NCI-H1092 treated with DMSO at 0.1 percent for 48 hours (cell line): ENCODE measurements at regions not wholly inside any gene's neighbourhood (a gene's known extent, or its start where the extent isn't known, plus 50 kb on each side); places are given as distances from the start of the nearest gene placed in this dataset.
"Not testable (repeated sequence)": the region's sequence is repeated elsewhere in the genome, so short reads cannot be mapped to it uniquely, and the experiment has no call there.

Experiments
- DNase-seq: peaks from one replicate; lab custom pipeline; 2025; lab: John Stamatoyannopoulos, UW

GRCh38 chr6:62819640-62820039 lies 391.6 kb upstream of the FKBP1C start:
- no peak for DNase-seq

- DNase-seq, result peak; percentile 0
These were observed 402.5 kb upstream of the FKBP1C start for GRCh38 chr6:62808565-62809293.

DNA sequence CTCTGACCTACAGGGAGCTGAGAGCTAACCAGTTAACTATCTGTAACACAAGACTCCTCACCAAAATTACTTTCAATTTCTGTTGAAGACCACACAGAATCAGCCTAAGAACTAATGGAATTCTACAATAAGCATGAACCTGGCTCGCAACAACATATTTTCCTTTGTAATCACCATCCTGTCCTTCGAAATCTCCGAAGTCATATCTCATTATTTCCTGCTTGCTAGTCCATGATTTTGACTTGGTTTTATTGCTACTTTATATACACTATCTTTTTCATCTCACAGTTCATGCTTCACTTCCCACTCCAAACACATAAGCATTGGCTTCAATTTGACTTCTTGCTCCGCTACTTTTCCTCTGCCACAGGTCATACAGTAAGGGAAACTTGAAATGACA lies 405.8 kb upstream of the FKBP1C start:
- no peak for DNase-seq

DNA sequence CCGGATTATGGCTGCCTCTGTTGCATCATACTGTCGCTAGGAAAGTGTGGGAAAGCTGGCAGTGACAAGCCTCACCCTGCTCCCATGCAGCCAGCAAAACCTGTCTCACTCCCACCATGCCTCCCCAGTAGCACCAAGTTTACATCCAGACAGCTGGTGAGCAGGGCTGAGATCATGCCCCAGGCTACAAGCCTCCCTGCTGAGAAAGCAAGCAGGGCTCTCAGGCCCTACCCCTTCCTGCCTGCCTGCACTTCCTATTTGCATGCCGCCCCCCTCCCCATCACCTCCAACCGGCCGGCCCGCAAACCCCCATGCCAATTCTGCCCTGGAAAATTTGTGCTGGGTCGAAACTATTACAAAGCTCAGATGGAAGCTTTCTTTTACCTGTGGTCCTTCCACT lies 408.2 kb upstream of the FKBP1C start:
- DNase-seq, result no peak

- DNase-seq, result no peak
These were observed 414.1 kb upstream of the FKBP1C start for GRCh38 chr6:62797190-62797589.

DNA sequence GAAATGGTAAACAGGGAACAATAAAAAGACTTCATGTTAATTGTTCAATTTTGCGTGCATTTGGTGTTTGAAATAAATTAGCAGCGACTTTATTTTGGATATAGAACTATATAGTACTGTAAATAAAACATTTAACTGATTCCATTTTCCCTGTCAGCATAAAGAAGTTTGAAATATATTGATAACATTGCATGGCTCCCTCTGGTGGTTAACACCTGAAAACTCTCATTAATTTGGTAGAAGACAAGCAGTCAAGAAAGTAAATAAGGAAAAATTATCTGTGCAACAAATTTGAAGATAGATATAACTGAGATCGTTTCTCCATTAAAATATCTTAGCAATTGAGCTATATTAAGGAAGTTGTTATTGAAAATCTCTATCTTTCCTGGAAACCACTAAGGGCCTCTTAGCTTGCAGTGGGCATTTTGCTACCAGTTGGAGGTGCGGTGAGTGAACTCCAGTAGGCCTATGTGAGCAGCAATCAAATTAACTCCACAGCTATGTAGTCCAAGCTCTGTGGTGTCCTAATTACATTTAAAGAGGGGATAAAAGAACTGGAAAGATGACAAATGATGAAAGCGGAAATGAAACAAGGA lies 435.7 kb upstream of the FKBP1C start:
- DNase-seq, result no peak

- not testable (repeated sequence) for DNase-seq
These were observed 445.1 kb upstream of the FKBP1C start for GRCh38 chr6:62766174-62766573.

- no peak for DNase-seq
These were observed 446.4 kb upstream of the FKBP1C start for GRCh38 chr6:62764841-62765240.

- no peak for DNase-seq
These were observed 447.9 kb upstream of the FKBP1C start for GRCh38 chr6:62763125-62763912.

- no peak for DNase-seq
These were observed 460.9 kb upstream of the KHDRBS2 start for GRCh38 chr6:62746968-62747367.

- DNase-seq, result no peak
These were observed 460.1 kb upstream of the KHDRBS2 start for GRCh38 chr6:62746161-62746560.

- DNase-seq, result no peak
These were observed 454.6 kb upstream of the KHDRBS2 start for GRCh38 chr6:62740596-62740995.

DNA sequence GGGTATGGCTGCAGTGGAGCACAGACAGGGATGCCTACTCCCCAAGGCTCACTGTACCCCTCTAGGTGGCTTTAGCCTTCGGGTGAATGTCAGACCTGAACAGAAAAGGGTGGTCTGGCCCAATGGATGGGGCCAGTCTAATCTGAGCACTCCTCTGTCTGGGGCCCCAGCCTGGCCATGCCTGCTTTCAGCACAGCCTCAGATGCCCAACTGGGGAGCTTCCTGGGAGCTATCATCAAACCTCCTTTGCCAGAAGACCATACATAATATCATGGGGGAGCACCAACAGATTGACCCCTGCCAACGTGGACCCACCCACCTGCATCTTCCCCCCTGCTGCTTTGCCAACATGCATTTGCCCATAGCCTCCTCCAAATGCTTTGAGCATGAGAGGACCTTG lies 454.1 kb upstream of the KHDRBS2 start:
- no peak for DNase-seq

GRCh38 chr6:62737792-62738191 lies 451.8 kb upstream of the KHDRBS2 start:
- no peak for DNase-seq

GRCh38 chr6:62721408-62721807 lies 435.4 kb upstream of the KHDRBS2 start:
- DNase-seq, result no peak

- DNase-seq, result no peak
These were observed 430.7 kb upstream of the KHDRBS2 start for GRCh38 chr6:62716719-62717118.

DNA sequence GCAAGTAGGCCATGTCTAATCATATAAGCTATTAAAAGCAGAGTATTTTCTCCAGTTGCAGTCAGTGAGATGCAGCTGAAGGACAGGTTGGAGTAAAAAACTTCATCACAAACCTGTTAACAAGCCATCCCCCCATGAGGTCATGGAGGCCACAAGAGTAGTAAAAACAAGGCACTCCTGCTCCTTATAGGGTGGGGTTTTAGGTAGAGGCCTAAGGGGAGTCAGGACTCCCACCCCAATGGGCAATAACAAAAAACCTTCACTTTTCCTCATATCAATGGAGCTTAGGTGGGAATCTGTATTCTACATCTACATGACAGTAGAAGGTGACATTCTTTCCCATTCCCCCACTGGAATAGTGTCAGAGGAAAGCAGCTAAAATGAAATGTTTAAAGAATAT lies 428.1 kb upstream of the KHDRBS2 start:
- DNase-seq, result no peak

DNA sequence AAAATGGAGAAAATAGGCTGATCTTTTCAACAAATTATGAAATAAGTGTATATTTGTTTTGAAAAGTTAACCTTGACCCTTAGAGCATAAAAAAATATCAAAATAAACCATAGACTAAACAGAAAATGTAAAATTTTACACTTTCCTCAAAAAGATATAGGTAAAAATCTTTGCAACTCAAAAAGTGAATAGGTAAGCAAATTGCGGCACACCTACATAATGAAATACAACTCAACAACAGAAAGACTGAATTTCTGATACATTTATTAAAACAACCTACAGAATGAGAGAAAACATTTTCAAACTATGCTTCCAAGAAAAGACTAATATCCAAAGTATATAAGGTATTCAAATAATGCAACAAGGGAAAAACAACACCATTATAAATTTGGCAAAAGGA lies 425.7 kb upstream of the KHDRBS2 start:
- no peak for DNase-seq

DNA sequence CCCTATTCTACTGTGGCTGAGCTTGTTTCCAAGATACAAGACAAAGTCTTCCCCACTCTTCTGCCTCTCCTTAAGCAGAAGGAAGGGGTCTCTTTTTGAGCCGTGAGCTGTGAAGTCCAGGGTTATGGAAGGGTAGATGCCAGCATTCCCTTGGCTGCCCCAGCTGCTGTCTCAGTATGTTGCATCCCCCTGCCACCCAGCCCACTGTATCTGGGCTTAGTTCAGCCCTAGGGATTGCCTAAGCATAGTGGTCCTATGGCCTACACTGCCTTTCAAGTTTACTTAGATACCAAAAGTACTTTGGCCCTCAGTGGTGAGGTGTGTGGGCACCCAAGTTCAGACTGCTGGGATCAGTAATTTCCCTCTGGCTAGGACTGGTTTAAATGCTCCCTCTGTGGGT lies 421.9 kb upstream of the KHDRBS2 start:
- DNase-seq, result no peak

DNA sequence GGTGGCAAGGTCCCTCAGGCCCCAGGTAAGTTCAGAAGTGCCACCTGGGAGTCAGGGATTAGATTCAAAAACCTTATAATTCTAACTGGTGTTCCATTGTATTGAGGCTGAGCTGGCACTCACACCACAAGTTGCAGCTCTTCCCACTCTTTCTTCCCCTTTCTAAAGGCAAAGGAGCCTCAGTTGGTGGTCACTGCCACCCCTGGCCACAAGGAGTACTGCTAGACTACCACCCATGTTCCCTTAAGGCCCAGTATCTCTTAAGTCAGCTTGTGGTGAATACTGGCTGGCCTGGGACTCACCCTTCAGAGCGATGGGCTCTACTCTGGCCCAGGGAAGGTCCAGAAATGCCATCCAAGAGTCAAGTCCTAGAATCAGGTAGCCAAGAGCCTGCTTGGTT lies 421.1 kb upstream of the KHDRBS2 start:
- no peak for DNase-seq

DNA sequence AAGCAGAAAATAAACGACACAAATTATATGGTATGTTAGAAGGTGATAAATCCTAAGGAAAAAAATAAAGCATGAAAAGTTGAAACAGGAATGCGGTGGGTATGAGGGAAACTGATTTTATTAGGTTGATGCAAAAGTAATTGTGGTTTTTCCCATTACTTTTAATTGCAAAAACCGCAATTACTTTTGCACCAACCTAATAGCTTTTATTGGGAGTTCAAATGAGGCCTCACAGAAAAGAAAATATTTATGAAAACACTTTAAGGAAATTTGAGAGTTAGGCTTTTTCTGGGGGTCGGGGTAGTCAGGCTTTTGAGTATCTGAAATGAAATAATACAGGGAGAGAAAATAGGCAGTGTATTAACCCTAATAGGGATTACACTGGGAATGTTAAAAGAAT lies 397.0 kb upstream of the KHDRBS2 start:
- no peak for DNase-seq

GRCh38 chr6:62681108-62681507 lies 395.1 kb upstream of the KHDRBS2 start:
- DNase-seq, result no peak

DNA sequence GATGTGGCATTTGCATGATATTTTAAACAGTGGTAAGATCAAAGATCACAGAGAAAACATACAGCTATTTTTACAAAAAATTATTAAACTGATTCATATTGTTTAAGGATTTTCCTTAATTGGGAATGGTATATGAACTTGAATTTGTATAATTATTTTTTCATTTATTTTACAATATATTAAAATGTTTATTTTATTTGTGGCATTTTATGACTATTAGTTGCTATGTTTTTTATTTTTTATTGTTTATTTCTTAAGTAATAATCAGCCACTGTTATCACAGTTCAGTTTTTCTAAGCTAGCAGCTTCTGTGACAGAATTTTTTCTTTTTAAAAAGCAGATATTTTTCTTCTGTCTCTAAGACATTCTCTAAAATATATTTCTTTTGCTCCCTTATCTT lies 387.0 kb upstream of the KHDRBS2 start:
- no peak for DNase-seq
